ENCODE measurements at regions not wholly inside any gene's neighbourhood (a gene's known extent, or its start where the extent isn't known, plus 50 kb on each side); places are given as distances from the start of the nearest gene placed in this dataset.

DNA sequence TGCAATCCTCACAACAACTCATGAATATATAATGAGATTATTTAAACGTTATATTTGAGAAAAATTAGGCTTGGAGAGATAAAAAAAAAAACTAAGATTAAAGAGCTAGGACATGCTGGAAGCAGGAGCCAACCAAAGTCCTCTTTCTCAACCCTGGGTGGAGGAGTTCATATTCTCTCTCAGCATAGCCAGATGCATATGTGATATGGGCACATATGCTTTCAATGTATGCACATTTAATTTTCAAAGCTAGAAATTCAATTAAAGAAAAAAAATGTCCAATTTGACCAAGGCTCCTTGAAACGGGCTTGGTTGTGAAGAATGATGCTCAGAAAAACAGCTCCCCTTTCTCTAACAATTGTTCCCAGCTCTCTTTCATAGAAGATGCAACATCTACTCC lies 61.9 kb upstream of the GRIP1 start:
- 43 to 45% methylated on average over 2 of the region's 2 CpGs for WGBS, 2 donors
- no peak overlapping the region for H3K4me3 ChIP-seq (ENCODE audit: low read depth, poor library complexity, severe bottlenecking)
- intact Hi-C loops (cut with DNase I; ENCODE audit: low total_unique reads), result no loop called here
- DNase-seq (ENCODE audit: low spot score in 2 of 2), result no peak
- TF ChIP-seq, protein P1, sequence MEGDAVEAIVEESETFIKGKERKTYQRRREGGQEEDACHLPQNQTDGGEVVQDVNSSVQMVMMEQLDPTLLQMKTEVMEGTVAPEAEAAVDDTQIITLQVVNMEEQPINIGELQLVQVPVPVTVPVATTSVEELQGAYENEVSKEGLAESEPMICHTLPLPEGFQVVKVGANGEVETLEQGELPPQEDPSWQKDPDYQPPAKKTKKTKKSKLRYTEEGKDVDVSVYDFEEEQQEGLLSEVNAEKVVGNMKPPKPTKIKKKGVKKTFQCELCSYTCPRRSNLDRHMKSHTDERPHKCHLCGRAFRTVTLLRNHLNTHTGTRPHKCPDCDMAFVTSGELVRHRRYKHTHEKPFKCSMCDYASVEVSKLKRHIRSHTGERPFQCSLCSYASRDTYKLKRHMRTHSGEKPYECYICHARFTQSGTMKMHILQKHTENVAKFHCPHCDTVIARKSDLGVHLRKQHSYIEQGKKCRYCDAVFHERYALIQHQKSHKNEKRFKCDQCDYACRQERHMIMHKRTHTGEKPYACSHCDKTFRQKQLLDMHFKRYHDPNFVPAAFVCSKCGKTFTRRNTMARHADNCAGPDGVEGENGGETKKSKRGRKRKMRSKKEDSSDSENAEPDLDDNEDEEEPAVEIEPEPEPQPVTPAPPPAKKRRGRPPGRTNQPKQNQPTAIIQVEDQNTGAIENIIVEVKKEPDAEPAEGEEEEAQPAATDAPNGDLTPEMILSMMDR (IDR thresholded peaks at IDR 0.05), result no peak
- no peak for TF ChIP-seq POLR2A (IDR thresholded peaks at IDR 0.05)

DNA sequence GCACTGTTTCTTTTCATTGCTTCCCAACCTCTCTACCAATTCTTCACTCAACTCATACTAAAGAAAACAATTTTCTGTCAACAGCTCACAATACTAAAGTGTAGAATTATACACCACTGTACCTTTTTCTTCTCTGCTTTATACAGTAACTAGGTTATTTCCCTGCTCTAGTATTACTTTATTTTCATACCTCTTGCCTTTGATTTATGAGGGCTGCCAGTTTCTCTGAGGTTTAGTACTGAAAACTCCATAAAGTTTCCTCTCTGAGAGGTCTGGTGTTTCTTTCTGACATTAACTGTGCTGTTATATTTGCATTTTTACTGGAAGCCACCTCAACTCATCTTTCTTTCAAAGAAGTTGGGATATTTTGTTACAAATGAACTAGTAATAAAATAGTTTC lies 63.0 kb upstream of the GRIP1 start:
- no peak overlapping the region for H3K4me3 ChIP-seq (ENCODE audit: low read depth, poor library complexity, severe bottlenecking)
- DNase-seq (ENCODE audit: low spot score in 2 of 2), result no peak
- intact Hi-C loops (cut with DNase I; ENCODE audit: low total_unique reads), result no loop called here
- no peak for TF ChIP-seq POLR2A (IDR thresholded peaks at IDR 0.05)

DNA sequence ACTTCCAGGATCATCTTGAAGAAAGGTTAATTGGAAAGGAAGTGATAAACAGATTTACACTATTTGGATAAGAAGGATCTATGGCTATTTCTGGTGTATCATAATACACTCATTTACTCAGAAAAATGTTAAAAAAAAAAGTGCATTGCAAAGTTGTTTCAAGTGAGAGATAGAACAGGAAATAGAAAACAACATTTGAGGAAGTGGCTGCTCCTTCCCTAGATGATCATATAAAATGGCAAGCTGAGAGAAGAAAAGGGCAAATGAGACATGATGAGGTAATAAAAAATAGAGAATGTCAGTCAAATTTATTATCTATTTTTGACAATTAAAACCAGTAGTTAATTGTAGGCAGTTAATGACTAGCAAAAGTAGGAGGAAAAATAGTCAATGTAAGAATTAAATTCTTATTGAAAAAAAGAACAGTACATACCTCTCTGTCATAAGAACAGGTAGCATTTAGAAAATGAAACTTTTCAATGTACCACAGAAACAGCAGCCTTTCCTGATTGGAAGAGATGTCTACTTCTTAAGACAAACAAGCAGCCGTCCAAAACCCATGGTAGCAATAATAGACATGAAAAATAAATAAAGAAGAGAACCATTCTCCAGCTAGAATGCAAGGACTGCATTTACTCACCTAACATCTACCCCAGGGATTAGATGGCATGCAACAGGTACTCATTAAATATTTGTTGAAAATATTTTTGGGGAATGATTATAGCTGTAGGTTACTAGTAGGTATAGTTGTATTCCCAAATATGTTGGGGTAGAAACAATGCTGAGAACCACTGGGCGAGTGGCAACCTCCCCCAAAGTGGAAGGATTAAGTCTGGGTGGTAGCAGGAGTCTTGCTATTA lies 63.9 kb upstream of the GRIP1 start:
- TF ChIP-seq POLR2A (IDR thresholded peaks at IDR 0.05), result no peak
- TF ChIP-seq, protein P1 (IDR thresholded peaks at IDR 0.05), result no peak
- no peak overlapping the region for H3K4me3 ChIP-seq (ENCODE audit: low read depth, poor library complexity, severe bottlenecking)
- intact Hi-C loops (cut with DNase I; ENCODE audit: low total_unique reads), result no loop called here
- DNase-seq (ENCODE audit: low spot score in 2 of 2), result no peak
- WGBS, 2 donors, result 82 to 83% methylated on average over 2 of the region's 2 CpGs

DNA sequence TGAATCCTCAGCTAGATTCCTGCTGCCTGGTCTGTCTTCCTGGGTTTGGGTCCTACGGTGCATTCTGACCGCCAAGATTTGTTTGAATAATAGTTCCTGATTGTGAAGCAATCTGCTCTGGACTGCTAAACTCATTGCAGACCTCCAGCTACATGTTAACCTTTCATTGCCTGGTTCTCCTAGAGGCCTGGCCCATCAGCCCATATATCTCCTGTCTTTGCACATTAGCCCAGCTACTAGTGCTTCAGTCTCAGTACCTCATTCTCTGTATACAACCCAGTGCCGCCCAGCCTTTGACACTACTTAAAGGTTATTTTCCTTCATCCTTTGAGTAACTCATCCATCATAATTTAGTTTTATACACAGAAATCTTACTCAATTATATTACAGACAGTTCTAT lies 65.6 kb upstream of the GRIP1 start:
- no peak overlapping the region for H3K4me3 ChIP-seq (ENCODE audit: low read depth, poor library complexity, severe bottlenecking)
- intact Hi-C loops (cut with DNase I; ENCODE audit: low total_unique reads), result no loop called here
- no peak for DNase-seq (ENCODE audit: low spot score in 2 of 2)
- TF ChIP-seq POLR2A (IDR thresholded peaks at IDR 0.05), result no peak
- WGBS, 2 donors, result 64 to 80% methylated on average over 3 of the region's 3 CpGs

DNA sequence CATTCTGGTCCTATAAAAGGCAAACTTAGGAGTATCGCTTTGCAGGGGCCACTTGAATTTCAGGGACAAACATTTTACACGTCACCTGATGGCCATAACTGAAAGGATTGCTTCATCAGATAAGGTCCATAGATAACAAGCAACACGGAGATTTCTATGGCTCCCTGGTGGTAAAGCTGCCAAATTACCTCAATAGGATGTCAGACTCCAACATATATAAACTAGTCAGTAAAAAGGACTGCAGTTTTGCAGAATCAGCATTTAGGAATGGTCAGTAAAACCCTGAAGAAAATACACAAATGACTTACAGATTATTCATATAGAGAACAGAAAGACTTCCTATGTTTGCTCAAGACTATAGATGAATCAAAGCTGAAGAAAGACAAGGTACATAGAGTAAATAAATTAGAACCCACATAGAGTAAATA lies 66.1 kb upstream of the GRIP1 start:
- intact Hi-C loops (cut with DNase I; ENCODE audit: low total_unique reads), result no loop called here
- H3K4me3 ChIP-seq (ENCODE audit: low read depth, poor library complexity, severe bottlenecking), result no peak overlapping the region
- WGBS, 2 donors, result 53 to 62% methylated on average over 3 of the region's 3 CpGs
- no peak for DNase-seq (ENCODE audit: low spot score in 2 of 2)
- TF ChIP-seq, protein P1 (IDR thresholded peaks at IDR 0.05), result no peak
- no peak for TF ChIP-seq POLR2A (IDR thresholded peaks at IDR 0.05)

DNA sequence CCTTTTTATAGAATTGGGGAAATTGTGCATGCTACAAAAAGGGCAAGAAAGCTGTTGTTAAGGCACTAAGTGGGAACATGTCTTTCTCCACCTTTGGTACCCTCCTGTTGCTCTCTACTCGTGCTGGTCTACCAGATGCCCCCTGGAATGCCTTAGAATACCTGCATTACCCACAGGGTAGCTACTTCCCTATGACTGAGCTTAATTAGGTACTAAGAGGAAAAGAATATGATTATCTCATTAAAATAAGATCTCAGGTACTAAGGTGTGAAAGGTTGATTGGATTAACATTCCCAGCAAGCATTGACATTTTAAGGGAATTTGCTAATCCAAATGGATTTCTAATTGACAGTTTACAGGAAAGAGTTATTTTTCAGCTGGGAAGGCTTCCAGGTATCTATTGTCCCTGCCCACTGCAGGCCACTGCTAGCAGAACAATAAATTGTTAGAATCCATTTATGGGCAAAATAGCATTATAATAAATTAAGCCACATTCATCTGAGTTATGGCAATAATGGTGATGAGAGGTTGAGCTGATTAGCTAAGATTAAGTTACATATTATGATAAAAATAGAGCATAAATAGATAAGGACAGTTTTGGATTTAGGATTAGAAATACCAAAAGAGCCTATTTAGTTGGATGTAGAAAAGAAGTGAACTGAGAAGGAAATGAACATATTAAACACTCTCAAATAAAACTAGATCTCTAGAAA lies 67.8 kb upstream of the GRIP1 start:
- 45 to 76% methylated on average over 1 of the region's 1 CpG for WGBS, 2 donors
- no peak for DNase-seq (ENCODE audit: low spot score in 2 of 2)
- TF ChIP-seq, protein P1 (IDR thresholded peaks at IDR 0.05), result no peak
- TF ChIP-seq POLR2A (IDR thresholded peaks at IDR 0.05), result no peak
- H3K4me3 ChIP-seq (ENCODE audit: low read depth, poor library complexity, severe bottlenecking), result no peak overlapping the region
- intact Hi-C loops (cut with DNase I; ENCODE audit: low total_unique reads), result no loop called here

Measured in lower leg skin (tissue), 4 donors.